ENCODE measurements at regions not wholly inside any gene's neighbourhood (a gene's known extent, or its start where the extent isn't known, plus 50 kb on each side); places are given as distances from the start of the nearest gene placed in this dataset.

DNA sequence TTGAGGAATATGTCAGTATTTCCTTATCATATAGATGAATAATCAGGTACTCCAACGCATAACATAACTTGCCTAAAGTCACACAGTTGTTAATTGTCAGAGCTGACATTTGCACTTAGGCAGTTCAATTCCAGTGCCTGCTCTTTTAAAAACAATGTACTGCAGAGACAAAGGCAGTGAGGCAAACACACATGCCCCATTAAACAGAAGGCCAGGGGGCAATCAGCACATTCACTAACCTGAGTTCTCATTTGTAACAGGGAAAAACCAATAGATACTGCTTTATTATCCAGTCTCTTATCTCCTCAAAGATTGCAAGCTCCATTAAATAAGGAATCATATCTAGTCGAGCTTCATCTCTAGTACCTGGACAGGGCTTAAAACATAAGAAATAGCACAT lies 1017.4 kb downstream of the SQOR start:
- H2AFZ ChIP-seq (ENCODE audit: control insufficient read depth, low read depth, low read length) = no peak overlapping the region
- POLR2A ChIA-PET = no interaction called here
- no peak overlapping the region for H3K27ac ChIP-seq (ENCODE audit: control insufficient read depth, insufficient read depth)
- SMC1A ChIA-PET (ENCODE audit: uncharacterized antibody, unreplicated experiment) = no interaction called here
- CTCF ChIA-PET = no interaction called here
- no peaks in the 10 kb centered on the region for H3K9me3 ChIP-seq (replicated peaks; ENCODE audit: control insufficient read depth, insufficient read depth, low read length)
- no peak for ATAC-seq
- RAD21 ChIA-PET (ENCODE audit: unreplicated experiment) = no interaction called here
- H3K4me1 ChIP-seq (ENCODE audit: control insufficient read depth, insufficient read depth, low read length) = no peaks in the 10 kb centered on the region
- WGBS (ENCODE audit: insufficient coverage, insufficient replicate concordance, low lambda C conversion rate, missing lambda C conversion rate) = 50% methylated on average over 2 of the region's 2 CpGs
- in situ Hi-C loops (cut with MboI) (no loop called here), intact Hi-C loops (cut with micrococcal nuclease; ENCODE audit: unreplicated experiment) (no loop called here)
- no peak for FAIRE-seq
- H3K27me3 ChIP-seq (replicated peaks in 1 of 2; ENCODE audit: control insufficient read depth in 2 of 2, insufficient read depth in 2 of 2, low read length in 1 of 2) = no peaks in the 10 kb centered on the region
- TF ChIP-seq SP1 (IDR thresholded peaks at IDR 0.05; ENCODE audit: low read depth, low read length) (no peak), HCFC1 (IDR thresholded peaks at IDR 0.05; ENCODE audit: low read length) (no peak), RUNX3 (IDR thresholded peaks at IDR 0.05; ENCODE audit: low read length) (no peak), CHD1 (IDR thresholded peaks at IDR 0.05; ENCODE audit: low read depth, low read length) (no peak), MTA2 (IDR thresholded peaks at IDR 0.05; ENCODE audit: low read depth) (no peak), BACH1 (IDR thresholded peaks at IDR 0.05; ENCODE audit: borderline replicate concordance) (no peak), HSF1 (IDR thresholded peaks at IDR 0.05; ENCODE audit: low read depth, low read length) (no peak), NFYA (IDR thresholded peaks at IDR 0.05; ENCODE audit: borderline replicate concordance, low read depth, low read length) (no peak), CTCF (IDR thresholded peaks at IDR 0.05 in 2 of 3, conservative IDR thresholded peaks at IDR 0.05 in 1 of 3; ENCODE audit: control insufficient read depth in 2 of 3, extremely low read depth in 1 of 3, insufficient read depth in 1 of 3, low read depth in 3 of 3, low read length in 3 of 3) (no peak), RCOR1 (conservative IDR thresholded peaks at IDR 0.05; ENCODE audit: low read depth, low read length) (no peak), MXI1 (IDR thresholded peaks at IDR 0.05; ENCODE audit: low read depth, low read length) (no peak)
- no peak for DNase-seq (ENCODE audit: low read depth, low spot score)
- no peaks in the 10 kb centered on the region for H4K20me1 ChIP-seq (ENCODE audit: control insufficient read depth, insufficient read depth)
- H3K4me2 ChIP-seq (ENCODE audit: control insufficient read depth, insufficient read depth) = no peak overlapping the region
- H3K79me2 ChIP-seq (ENCODE audit: control insufficient read depth, insufficient read depth, low read length) = no peaks in the 10 kb centered on the region
- H3K9ac ChIP-seq (ENCODE audit: control insufficient read depth, insufficient read depth, low read length) = no peak overlapping the region
- H3K36me3 ChIP-seq (ENCODE audit: control insufficient read depth in 2 of 2, insufficient read depth in 2 of 2, low read length in 1 of 2) = no peaks in the 10 kb centered on the region
- no TSS peak for BruUV-seq (replicated peaks)
- H3K4me3 ChIP-seq = no peak overlapping the region

All from GM12878 (cell line).